Bronchial epithelial cell (primary cell): ENCODE measurements at regions not wholly inside any gene's neighbourhood (a gene's known extent, or its start where the extent isn't known, plus 50 kb on each side); places are given as distances from the start of the nearest gene placed in this dataset.

ENCODE experiments used
- DNase-seq: peaks from one replicate; pipeline ENCODE4 v3.0.0-alpha.2; 2010; ENCODE audit warnings: low read depth
- FAIRE-seq: peaks from 2 replicates; lab custom pipeline; 2011; peaks lifted over from hg19 to GRCh38; lab: Jason Lieb, UNC
- H3K27me3 ChIP-seq: 2 replicates; pipeline ENCODE4 v1.5.1; 2011; ENCODE audit warnings: low read length; ENCODE audit not compliant: control insufficient read depth, insufficient read depth
- H3K36me3 ChIP-seq: 2 replicates; pipeline ENCODE4 v1.5.1; 2011; ENCODE audit warnings: low read length; ENCODE audit not compliant: control insufficient read depth, insufficient read depth
- H3K4me3 ChIP-seq: 2 replicates; pipeline ENCODE4 v1.5.1; 2011; ENCODE audit warnings: mild to moderate bottlenecking, low read depth, low read length, control low read depth
- CTCF ChIP-seq: IDR thresholded peaks from 2 replicates; pipeline ENCODE4 v1.5.1; 2011; ENCODE audit warnings: mild to moderate bottlenecking, moderate library complexity, low read length, control low read depth, inconsistent platforms; ENCODE audit not compliant: insufficient read depth, severe bottlenecking

DNA sequence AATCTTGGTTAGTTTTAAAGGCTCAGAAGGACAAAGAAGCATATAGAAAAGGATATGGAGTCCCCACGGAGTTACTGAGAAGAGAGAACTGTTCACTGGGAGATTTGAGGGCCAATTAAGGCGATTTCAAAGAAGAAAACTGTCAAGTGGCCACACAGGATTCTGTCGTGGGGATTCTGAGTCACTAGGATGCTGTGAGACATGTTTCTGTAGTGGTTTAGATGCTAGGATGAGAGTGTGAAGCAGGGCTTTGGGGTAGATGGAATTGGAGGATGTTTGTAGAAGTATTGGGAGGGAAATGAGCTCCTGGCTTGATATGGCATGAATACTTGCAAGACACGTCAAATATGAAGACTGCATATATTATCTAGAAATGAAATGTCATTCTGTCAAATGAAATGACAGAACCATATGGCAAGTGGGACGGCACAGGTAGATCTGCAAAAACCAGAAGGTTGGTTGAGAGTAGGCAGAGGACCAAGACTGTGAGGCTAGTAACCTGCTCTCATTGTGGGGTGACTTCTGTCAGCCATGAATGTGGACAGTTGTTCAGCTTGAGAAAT, 136.3 kb upstream of the SPRY4 start:
- no peak overlapping the region for H3K4me3 ChIP-seq
- DNase-seq (no peak), FAIRE-seq (peak; percentile 76)
- H3K27me3 ChIP-seq: no peaks in the 10 kb centered on the region
- H3K36me3 ChIP-seq: no peaks in the 10 kb centered on the region
- no peak for TF ChIP-seq CTCF

GRCh38 chr5:142459209-142459608, 134.4 kb upstream of the SPRY4 start:
- FAIRE-seq (peak; percentile 58), DNase-seq (no peak)
- TF ChIP-seq CTCF: no peak
- no peaks in the 10 kb centered on the region for H3K36me3 ChIP-seq
- H3K4me3 ChIP-seq: no peak overlapping the region
- no peaks in the 10 kb centered on the region for H3K27me3 ChIP-seq

DNA sequence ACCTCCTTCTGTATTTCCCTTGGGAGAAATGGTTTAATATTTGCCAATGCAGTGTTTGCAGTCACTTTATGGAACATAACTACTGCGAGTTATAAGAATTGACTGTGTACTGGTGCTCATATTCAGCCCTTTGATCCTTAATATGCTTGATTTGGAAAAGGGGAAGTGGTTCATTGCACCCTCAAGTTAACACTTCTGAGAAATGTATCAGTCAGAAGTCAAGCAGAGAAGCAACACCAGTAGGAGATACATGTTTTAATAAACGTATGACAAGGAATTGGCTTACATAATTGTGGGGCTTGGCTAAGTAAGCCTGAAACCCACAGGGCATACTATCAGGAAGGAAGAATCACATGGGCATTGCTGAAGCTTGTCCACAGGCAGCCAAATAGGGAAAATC, 131.0 kb upstream of the SPRY4 start:
- no peaks in the 10 kb centered on the region for H3K36me3 ChIP-seq
- no peak overlapping the region for H3K4me3 ChIP-seq
- DNase-seq (no peak), FAIRE-seq (no peak)
- no peaks in the 10 kb centered on the region for H3K27me3 ChIP-seq
- no peak for TF ChIP-seq CTCF

DNA sequence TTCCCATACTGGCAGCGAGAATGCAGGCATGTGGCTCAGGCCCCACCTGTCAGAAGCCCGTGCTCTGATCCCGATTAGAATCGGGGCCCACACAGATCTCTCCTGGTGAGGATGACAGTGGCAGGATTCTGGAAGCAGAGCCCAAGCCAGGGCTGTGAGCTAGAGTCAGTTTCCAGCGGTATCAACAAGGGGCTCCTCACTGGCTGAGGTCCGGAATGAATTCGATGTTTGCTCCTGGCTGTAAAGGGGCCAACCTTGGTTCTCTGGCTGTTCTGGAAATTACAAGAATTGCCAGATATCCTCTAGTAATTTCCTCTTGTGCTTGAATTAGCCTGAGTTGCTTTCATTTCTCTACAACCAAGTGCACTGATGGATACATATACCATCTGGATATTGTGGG, 129.1 kb upstream of the SPRY4 start:
- Histone ChIP-seq H3K4me3 (no peak overlapping the region), H3K36me3 (no peaks in the 10 kb centered on the region), H3K27me3 (no peaks in the 10 kb centered on the region)
- FAIRE-seq (no peak), DNase-seq (no peak)
- no peak for TF ChIP-seq CTCF

- no peaks in the 10 kb centered on the region for H3K27me3 ChIP-seq
- no peaks in the 10 kb centered on the region for H3K36me3 ChIP-seq
- no peak overlapping the region for H3K4me3 ChIP-seq
- DNase-seq (no peak), FAIRE-seq (no peak)
- no peak for TF ChIP-seq CTCF
Observed at GRCh38 chr5:142450419-142450818, 125.6 kb upstream of the SPRY4 start.

DNA sequence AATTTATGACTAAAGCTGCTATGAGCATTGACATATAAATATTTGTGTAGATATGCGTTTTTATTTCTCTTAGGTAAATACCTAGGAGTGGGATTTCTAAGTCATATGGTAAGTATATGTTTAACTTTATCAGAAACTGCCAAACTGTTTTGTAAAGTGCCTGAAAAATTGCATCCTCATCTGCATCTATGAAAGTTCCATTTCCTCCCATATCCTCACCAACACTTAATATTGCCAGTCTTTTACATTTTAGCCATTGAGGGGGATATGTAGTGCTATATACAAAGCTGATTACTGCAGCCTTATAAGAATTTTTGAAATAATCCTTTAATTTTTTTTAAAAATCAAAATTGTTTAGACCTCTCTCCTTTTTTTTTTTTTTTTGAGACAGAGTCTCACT, 123.1 kb upstream of the SPRY4 start:
- no peak for FAIRE-seq
- TF ChIP-seq CTCF: no peak

More for the DNA sequence above, 123.1 kb upstream of the SPRY4 start:
- no peaks in the 10 kb centered on the region for H3K27me3 ChIP-seq
- H3K36me3 ChIP-seq: no peaks in the 10 kb centered on the region
- DNase-seq: no peak
- H3K4me3 ChIP-seq: no peak overlapping the region
